Activated T-helper 1 cell treated with anti-CD3 and anti-CD28 coated beads, Interleukin-12 subunit alpha, Interleukin-12 subunit beta, Interleukin-2, Interleukin-4 antibody, amounts not matched to agents 30 ng/mL and 10 ng/mL and 1 ng/mL, durations not matched to agents 14 hours and 24 hours and 36 hours (primary cell): ENCODE measurements at regions not wholly inside any gene's neighbourhood (a gene's known extent, or its start where the extent isn't known, plus 50 kb on each side); places are given as distances from the start of the nearest gene placed in this dataset.

Source experiments
- DNase-seq: peaks from one replicate; pipeline ENCODE4 v3.0.0; 2021; ENCODE audit warnings: low spot score
- H3K27ac Mint-ChIP-seq: one replicate; pipeline ENCODE4 v1.8.0; 2021; ENCODE audit warnings: mild to moderate bottlenecking, mixed read lengths
- H3K27me3 Mint-ChIP-seq: one replicate; pipeline ENCODE4 v1.8.0; 2022; ENCODE audit warnings: mild to moderate bottlenecking, moderate library complexity, mixed read lengths; ENCODE audit not compliant: insufficient read depth
- H3K36me3 Mint-ChIP-seq: one replicate; pipeline ENCODE4 v1.8.0; 2021; ENCODE audit warnings: low read depth, mixed read lengths
- H3K4me1 Mint-ChIP-seq: one replicate; pipeline ENCODE4 v1.8.0; 2021; ENCODE audit warnings: low read depth, mixed read lengths
- H3K4me3 Mint-ChIP-seq: one replicate; pipeline ENCODE4 v1.8.0; 2021; ENCODE audit warnings: mild to moderate bottlenecking, moderate library complexity, mixed read lengths
- H3K9me3 Mint-ChIP-seq: one replicate; pipeline ENCODE4 v1.8.0; 2021; ENCODE audit warnings: mixed read lengths
- intact Hi-C: fragments of 100-400 bp; cut with micrococcal nuclease; formaldehyde crosslinking; loops from one replicate; pipeline ENCODE4 v1.15.1; 2024

GRCh38 chr13:72104656-72105180, 237.7 kb upstream of the DACH1 start:
- intact Hi-C loops: no loop called here
- no peaks in the 10 kb centered on the region for H3K4me1 Mint-ChIP-seq
- H3K9me3 Mint-ChIP-seq: peaks cover 4% of the 10 kb centered on the region
- no peak for DNase-seq
- no peak overlapping the region for H3K4me3 Mint-ChIP-seq
- no peaks in the 10 kb centered on the region for H3K36me3 Mint-ChIP-seq
- no peaks in the 10 kb centered on the region for H3K27me3 Mint-ChIP-seq
- no peak overlapping the region for H3K27ac Mint-ChIP-seq

GRCh38 chr13:72101768-72102400, 234.9 kb upstream of the DACH1 start:
- H3K9me3 Mint-ChIP-seq: no peaks in the 10 kb centered on the region
- no peaks in the 10 kb centered on the region for H3K27me3 Mint-ChIP-seq
- no peak overlapping the region for H3K4me3 Mint-ChIP-seq
- no peak for DNase-seq
- no peaks in the 10 kb centered on the region for H3K4me1 Mint-ChIP-seq
- H3K36me3 Mint-ChIP-seq: no peaks in the 10 kb centered on the region
- H3K27ac Mint-ChIP-seq: no peak overlapping the region
- intact Hi-C loops: no loop called here

- H3K27me3 Mint-ChIP-seq: no peaks in the 10 kb centered on the region
- no peaks in the 10 kb centered on the region for H3K9me3 Mint-ChIP-seq
- no peaks in the 10 kb centered on the region for H3K36me3 Mint-ChIP-seq
- no peaks in the 10 kb centered on the region for H3K4me1 Mint-ChIP-seq
- no peak overlapping the region for H3K4me3 Mint-ChIP-seq
- intact Hi-C loops: no loop called here
- no peak for DNase-seq
- H3K27ac Mint-ChIP-seq: no peak overlapping the region
These were observed 233.3 kb upstream of the DACH1 start for GRCh38 chr13:72100339-72100738.

- no peaks in the 10 kb centered on the region for H3K4me1 Mint-ChIP-seq
- DNase-seq: no peak
- H3K4me3 Mint-ChIP-seq: no peak overlapping the region
- intact Hi-C loops: no loop called here
- H3K9me3 Mint-ChIP-seq: no peaks in the 10 kb centered on the region
- no peaks in the 10 kb centered on the region for H3K36me3 Mint-ChIP-seq
- H3K27ac Mint-ChIP-seq: no peak overlapping the region
- no peaks in the 10 kb centered on the region for H3K27me3 Mint-ChIP-seq
These were observed 230.6 kb upstream of the DACH1 start for GRCh38 chr13:72097568-72097967.

GRCh38 chr13:72093262-72093661, 226.3 kb upstream of the DACH1 start:
- H3K36me3 Mint-ChIP-seq: no peaks in the 10 kb centered on the region
- H3K4me1 Mint-ChIP-seq: no peaks in the 10 kb centered on the region
- no peak overlapping the region for H3K27ac Mint-ChIP-seq
- no peaks in the 10 kb centered on the region for H3K9me3 Mint-ChIP-seq
- intact Hi-C loops: no loop called here
- no peaks in the 10 kb centered on the region for H3K27me3 Mint-ChIP-seq
- H3K4me3 Mint-ChIP-seq: no peak overlapping the region
- DNase-seq: no peak

GRCh38 chr13:72074663-72075062, 207.7 kb upstream of the DACH1 start:
- no peaks in the 10 kb centered on the region for H3K9me3 Mint-ChIP-seq
- no peak for DNase-seq
- no peaks in the 10 kb centered on the region for H3K4me1 Mint-ChIP-seq
- no peak overlapping the region for H3K27ac Mint-ChIP-seq
- intact Hi-C loops: no loop called here
- H3K36me3 Mint-ChIP-seq: no peaks in the 10 kb centered on the region
- H3K27me3 Mint-ChIP-seq: no peaks in the 10 kb centered on the region
- H3K4me3 Mint-ChIP-seq: no peak overlapping the region

- no peaks in the 10 kb centered on the region for H3K9me3 Mint-ChIP-seq
These were observed 205.3 kb upstream of the DACH1 start for GRCh38 chr13:72072261-72072660.

GRCh38 chr13:72071713-72072112, 204.7 kb upstream of the DACH1 start:
- Mint-ChIP-seq H3K27ac (no peak overlapping the region), H3K36me3 (no peaks in the 10 kb centered on the region), H3K4me1 (no peaks in the 10 kb centered on the region), H3K4me3 (no peak overlapping the region), H3K27me3 (no peaks in the 10 kb centered on the region), H3K9me3 (no peaks in the 10 kb centered on the region)
- DNase-seq: no peak
- intact Hi-C loops: no loop called here

More at GRCh38 chr13:72072261-72072660, 205.3 kb upstream of the DACH1 start:
- no peaks in the 10 kb centered on the region for H3K36me3 Mint-ChIP-seq
- no peak overlapping the region for H3K4me3 Mint-ChIP-seq
- H3K27me3 Mint-ChIP-seq: no peaks in the 10 kb centered on the region
- no peak overlapping the region for H3K27ac Mint-ChIP-seq
- no peak for DNase-seq
- intact Hi-C loops: no loop called here
- no peaks in the 10 kb centered on the region for H3K4me1 Mint-ChIP-seq

- H3K27ac Mint-ChIP-seq: no peak overlapping the region
- H3K36me3 Mint-ChIP-seq: no peaks in the 10 kb centered on the region
- H3K4me3 Mint-ChIP-seq: no peak overlapping the region
- no peak for DNase-seq
- H3K27me3 Mint-ChIP-seq: no peaks in the 10 kb centered on the region
- no peaks in the 10 kb centered on the region for H3K4me1 Mint-ChIP-seq
- peaks cover 24% of the 10 kb centered on the region for H3K9me3 Mint-ChIP-seq
- intact Hi-C loops: no loop called here
These were observed 195.6 kb upstream of the DACH1 start for GRCh38 chr13:72062566-72062965.

- H3K27ac Mint-ChIP-seq: no peak overlapping the region
- no peaks in the 10 kb centered on the region for H3K36me3 Mint-ChIP-seq
- peaks cover 24% of the 10 kb centered on the region for H3K9me3 Mint-ChIP-seq
- no peaks in the 10 kb centered on the region for H3K4me1 Mint-ChIP-seq
- no peak overlapping the region for H3K4me3 Mint-ChIP-seq
- no peak for DNase-seq
- no peaks in the 10 kb centered on the region for H3K27me3 Mint-ChIP-seq
- intact Hi-C loops: no loop called here
These were observed 194.6 kb upstream of the DACH1 start for GRCh38 chr13:72061613-72062012.

- Mint-ChIP-seq H3K27ac (no peak overlapping the region), H3K9me3 (no peaks in the 10 kb centered on the region), H3K4me1 (no peaks in the 10 kb centered on the region), H3K27me3 (no peaks in the 10 kb centered on the region), H3K4me3 (no peak overlapping the region), H3K36me3 (no peaks in the 10 kb centered on the region)
- DNase-seq: no peak
- intact Hi-C loops: no loop called here
These were observed 183.2 kb upstream of the DACH1 start for GRCh38 chr13:72050251-72050650.

- intact Hi-C loops: no loop called here
- H3K27me3 Mint-ChIP-seq: no peaks in the 10 kb centered on the region
- no peaks in the 10 kb centered on the region for H3K4me1 Mint-ChIP-seq
- DNase-seq: no peak
- no peaks in the 10 kb centered on the region for H3K36me3 Mint-ChIP-seq
- no peak overlapping the region for H3K4me3 Mint-ChIP-seq
- H3K9me3 Mint-ChIP-seq: peaks cover 7% of the 10 kb centered on the region
- no peak overlapping the region for H3K27ac Mint-ChIP-seq
These were observed 176.4 kb upstream of the DACH1 start for GRCh38 chr13:72043366-72043765.

- Mint-ChIP-seq H3K27me3 (no peaks in the 10 kb centered on the region), H3K9me3 (peaks cover 7% of the 10 kb centered on the region), H3K4me3 (no peak overlapping the region), H3K27ac (no peak overlapping the region), H3K4me1 (no peaks in the 10 kb centered on the region), H3K36me3 (no peaks in the 10 kb centered on the region)
- intact Hi-C loops: no loop called here
- no peak for DNase-seq
These were observed 174.2 kb upstream of the DACH1 start for GRCh38 chr13:72041165-72041564.

GRCh38 chr13:72039126-72039525, 172.1 kb upstream of the DACH1 start:
- H3K27me3 Mint-ChIP-seq: no peaks in the 10 kb centered on the region
- no peaks in the 10 kb centered on the region for H3K4me1 Mint-ChIP-seq

More at GRCh38 chr13:72039126-72039525, 172.1 kb upstream of the DACH1 start:
- H3K36me3 Mint-ChIP-seq: no peaks in the 10 kb centered on the region
- no peak overlapping the region for H3K27ac Mint-ChIP-seq
- H3K9me3 Mint-ChIP-seq: peaks cover 3% of the 10 kb centered on the region
- no peak overlapping the region for H3K4me3 Mint-ChIP-seq
- no peak for DNase-seq
- intact Hi-C loops: no loop called here
